SK-N-SH (cell line): ENCODE measurements at regions not wholly inside any gene's neighbourhood (a gene's known extent, or its start where the extent isn't known, plus 50 kb on each side); places are given as distances from the start of the nearest gene placed in this dataset.

Experiments
- CTCF ChIA-PET: fragments of 300-600, 350-600 bp; formaldehyde crosslinking; extraction: SDS; loops from one replicate; lab custom pipeline; 2021; lab: Yijun Ruan, JAX
- POLR2A ChIA-PET: fragments of 350-600 bp; sonication (Branson Sonifier 250); formaldehyde crosslinking; extraction: SDS; loops from one replicate; lab custom pipeline; 2020; ENCODE audit warnings: antibody characterized with exemption, inconsistent platforms; lab: Yijun Ruan, JAX
- DNase-seq: peaks from one replicate; pipeline ENCODE4 v3.0.0; 2012
- H2AFZ ChIP-seq: fragments of 200-600 bp; sonication (generic); 2 replicates; pipeline ENCODE4 v1.8.1; 2016; ENCODE audit warnings: antibody characterized with exemption, mild to moderate bottlenecking, low read depth
- H3F3A ChIP-seq: fragments of 200-600 bp; sonication (generic); replicated peaks from 2 replicates; pipeline ENCODE3; 2016; ENCODE audit warnings: antibody characterized with exemption, mild to moderate bottlenecking; ENCODE audit not compliant: insufficient read depth
- H3K27ac ChIP-seq, 2 experiments: fragments of 200-500 bp in 1 of 2; fragments of 200-600 bp in 1 of 2; sonication (Bioruptor generic) in 1 of 2; sonication (generic), shearing (Covaris generic) in 1 of 2; 2 replicates each; pipeline versions ENCODE4 v1.5.1 to v1.6.1; 2014 to 2016; ENCODE audit warnings: low read depth in 2 of 2, inconsistent platforms in 1 of 2, low read length in 1 of 2, mild to moderate bottlenecking in 1 of 2, mixed read lengths in 1 of 2
- H3K27me3 ChIP-seq: fragments of 200-600 bp; sonication (generic), shearing (Covaris generic); 2 replicates; pipeline ENCODE4 v1.6.1; 2016; ENCODE audit warnings: mixed run types; ENCODE audit not compliant: insufficient read depth
- H3K36me3 ChIP-seq, 2 experiments: fragments of 200-500 bp in 1 of 2; fragments of 200-600 bp in 1 of 2; sonication (Bioruptor generic) in 1 of 2; sonication (generic) in 1 of 2; replicated peaks in 1 of 2; 2 replicates each; pipeline versions ENCODE3 to v1.5.1; 2014 to 2016; ENCODE audit warnings: low read length in 1 of 2, mild to moderate bottlenecking in 1 of 2; ENCODE audit not compliant: insufficient read depth in 2 of 2, control insufficient read depth in 1 of 2
- H3K4me1 ChIP-seq, 2 experiments: fragments of 200-500 bp in 1 of 2; fragments of 200-600 bp in 1 of 2; sonication (Bioruptor generic) in 1 of 2; sonication (generic), shearing (Covaris generic) in 1 of 2; 2 replicates each; pipeline versions ENCODE4 v1.5.1 to v1.6.1; 2014 to 2016; ENCODE audit warnings: low read depth in 1 of 2, low read length in 1 of 2, mixed run types in 1 of 2; ENCODE audit not compliant: insufficient read depth in 2 of 2, control insufficient read depth in 1 of 2
- H3K4me2 ChIP-seq: fragments of 200-600 bp; sonication (generic), shearing (Covaris generic); 2 replicates; pipeline ENCODE4 v1.6.1; 2017; ENCODE audit warnings: mixed run types
- H3K4me3 ChIP-seq, 2 experiments: fragments of 200-500 bp in 1 of 2; fragments of 200-600 bp in 1 of 2; sonication (Bioruptor generic) in 1 of 2; sonication (generic), shearing (Covaris generic) in 1 of 2; 2 replicates each; pipeline versions ENCODE4 v1.5.1 to v1.8.1; 2014 to 2016; ENCODE audit warnings: low read depth in 2 of 2, inconsistent platforms in 1 of 2, low read length in 1 of 2, mild to moderate bottlenecking in 1 of 2, mixed read lengths in 1 of 2, moderate library complexity in 1 of 2
- H3K79me2 ChIP-seq: fragments of 200-600 bp; sonication (generic); 2 replicates; pipeline ENCODE4 v1.8.1; 2017; ENCODE audit warnings: mild to moderate bottlenecking; ENCODE audit not compliant: insufficient read depth
- H3K9ac ChIP-seq: fragments of 200-600 bp; sonication (generic); 2 replicates; pipeline ENCODE4 v1.6.1; 2017; ENCODE audit warnings: mixed run types
- H3K9me2 ChIP-seq: fragments of 200-600 bp; sonication (generic); 2 replicates; pipeline ENCODE4 v1.6.1; 2017; ENCODE audit warnings: mixed run types
- H3K9me3 ChIP-seq: fragments of 200-600 bp; sonication (generic); 2 replicates; pipeline ENCODE4 v1.6.1; 2017; ENCODE audit warnings: mixed run types, mild to moderate bottlenecking, moderate library complexity
- H4K20me1 ChIP-seq: fragments of 200-600 bp; sonication (generic); 2 replicates; pipeline ENCODE4 v1.6.1; 2017; ENCODE audit warnings: mild to moderate bottlenecking, mixed run types; ENCODE audit not compliant: insufficient read depth
- ELF1 ChIP-seq: IDR thresholded peaks from 2 replicates; pipeline ENCODE4 v1.4.0; 2012
- EP300 ChIP-seq, 2 experiments: IDR thresholded peaks; 2 replicates each; pipeline versions ENCODE4 v1.4.0 to v1.6.1; 2012; ENCODE audit warnings: borderline replicate concordance in 1 of 2, low read depth in 1 of 2, low read length in 1 of 2
- FOSL2 ChIP-seq: IDR thresholded peaks from 2 replicates; pipeline ENCODE4 v1.4.0; 2012; ENCODE audit warnings: low read depth, mild to moderate bottlenecking, moderate library complexity, borderline replicate concordance
- FOXJ3 ChIP-seq: sonication (generic); formaldehyde crosslinking; IDR thresholded peaks from 2 replicates; pipeline ENCODE4 v1.5.1; 2020; ENCODE audit warnings: mild to moderate bottlenecking, missing genetic modification reagents
- MXI1 ChIP-seq: IDR thresholded peaks from 2 replicates; pipeline ENCODE4 v1.6.1; 2012; ENCODE audit warnings: mild to moderate bottlenecking, low read depth, low read length, improper control_type of control experiment
- NFIC ChIP-seq: IDR thresholded peaks from 2 replicates; pipeline ENCODE4 v1.4.0; 2012; ENCODE audit warnings: borderline replicate concordance
- RAD21 ChIP-seq: IDR thresholded peaks from 2 replicates; pipeline ENCODE4 v1.6.1; 2012; ENCODE audit warnings: mild to moderate bottlenecking, low read length
- RCOR1 ChIP-seq: fragments of 150-350 bp; IDR thresholded peaks from 2 replicates; pipeline ENCODE4 v1.6.1; 2017; ENCODE audit warnings: antibody characterized with exemption, low read length
- TAF1 ChIP-seq: IDR thresholded peaks from 2 replicates; pipeline ENCODE4 v1.6.1; 2012; ENCODE audit warnings: low read depth, mild to moderate bottlenecking, low read length, moderate library complexity, borderline replicate concordance
- TEAD4 ChIP-seq: IDR thresholded peaks from 2 replicates; pipeline ENCODE4 v1.4.0; 2012; ENCODE audit warnings: mild to moderate bottlenecking, borderline replicate concordance; ENCODE audit not compliant: insufficient read depth
- YY1 ChIP-seq: IDR thresholded peaks from 2 replicates; pipeline ENCODE4 v1.4.0; 2012; ENCODE audit warnings: low read depth, mild to moderate bottlenecking
- WGBS: methylation state at CpG from one replicate; pipeline ENCODE4 v1.1.6; 2017; ENCODE audit warnings: low lambda C conversion rate; 5-methylcytosine and 5-hydroxymethylcytosine counted together
- TF ChIP-seq, protein P1 (sequence below): IDR thresholded peaks from 2 replicates; pipeline ENCODE4 v1.4.0; 2012; ENCODE audit warnings: low read depth
- TF ChIP-seq, protein P2 (sequence below): IDR thresholded peaks from 2 replicates; pipeline ENCODE4 v1.6.1; 2012; ENCODE audit warnings: mild to moderate bottlenecking, low read depth, low read length, moderate library complexity
- TF ChIP-seq, protein P3 (sequence below): IDR thresholded peaks from 2 replicates; pipeline ENCODE4; 2012
- TF ChIP-seq, protein P4 (sequence below): fragments of 200-600 bp; sonication (generic); IDR thresholded peaks from 2 replicates; pipeline ENCODE4 v1.6.1; 2017; ENCODE audit warnings: antibody characterized with exemption, mild to moderate bottlenecking, moderate library complexity

DNA sequence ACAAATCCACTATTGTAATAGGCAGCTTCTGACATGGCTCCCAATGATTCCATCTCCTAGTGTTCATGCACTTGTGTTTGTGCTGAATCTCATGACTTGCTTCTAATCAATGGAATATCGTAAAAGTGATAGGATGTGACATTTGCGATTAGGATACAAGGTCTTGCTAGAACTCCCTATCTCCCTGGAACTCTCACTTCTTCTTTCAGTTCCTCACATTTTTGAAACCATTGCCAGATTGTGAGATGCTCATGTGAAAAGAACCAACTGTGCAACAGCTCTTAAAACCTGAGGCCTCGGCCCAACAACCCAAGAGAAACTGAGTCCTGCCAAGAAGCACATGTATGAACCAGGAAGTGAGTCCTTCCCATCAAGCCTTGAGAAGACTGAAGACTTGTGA lies 226.9 kb upstream of the DTNA start (continued):
- TF ChIP-seq FOXJ3 (CRISPR knock-in tag) (no peak), FOSL2 (no peak)
- TF ChIP-seq, protein P1, sequence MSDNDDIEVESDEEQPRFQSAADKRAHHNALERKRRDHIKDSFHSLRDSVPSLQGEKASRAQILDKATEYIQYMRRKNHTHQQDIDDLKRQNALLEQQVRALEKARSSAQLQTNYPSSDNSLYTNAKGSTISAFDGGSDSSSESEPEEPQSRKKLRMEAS: no peak

DNA sequence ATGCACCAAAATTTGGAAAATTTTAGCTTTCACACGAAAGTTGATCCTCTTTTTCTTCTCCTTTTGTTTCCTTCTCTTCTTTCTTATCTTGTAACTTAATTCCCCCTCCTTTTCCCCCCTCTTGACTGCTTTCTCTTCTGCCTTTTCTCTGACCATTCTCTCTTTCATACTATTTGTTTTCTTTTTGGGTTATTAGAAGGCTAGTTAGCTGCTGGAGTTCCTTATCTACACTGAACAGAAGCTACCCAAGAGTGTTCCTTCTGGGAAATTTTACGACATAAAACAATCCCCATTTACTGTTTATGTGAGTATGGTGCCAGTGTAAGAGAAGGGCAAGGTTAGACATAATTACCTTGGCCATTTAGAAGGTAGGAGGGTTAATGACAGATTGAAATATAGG lies 218.4 kb upstream of the DTNA start:
- CTCF ChIA-PET: interaction anchor here (1.0 to 1.2 kb wide), 3 partner anchors 76 to 169 kb away, joined by 4 to 6 read pairs (median 5); no protein-coding TSS in a partner anchor
- no peaks in the 10 kb centered on the region for H3K9me2 ChIP-seq
- no peaks in the 10 kb centered on the region; a peak in 2 of 4 replicates for H3K4me1 ChIP-seq
- H3K4me3 ChIP-seq: no peak overlapping the region
- H3K36me3 ChIP-seq: no peaks in the 10 kb centered on the region
- no peak overlapping the region for H3K27ac ChIP-seq
- no peak for TF ChIP-seq ELF1
- no peak for TF ChIP-seq TAF1
- TF ChIP-seq RAD21: no peak
- no peak for TF ChIP-seq MXI1
- TF ChIP-seq TEAD4: no peak
- H3K9ac ChIP-seq: no peak overlapping the region
- no peaks in the 10 kb centered on the region for H3K27me3 ChIP-seq
- WGBS: 38% methylated on average over 2 of the region's 2 CpGs
- H4K20me1 ChIP-seq: no peaks in the 10 kb centered on the region
- H2AFZ ChIP-seq: no peak overlapping the region
- no peak for DNase-seq
- peaks cover 8% of the 10 kb centered on the region for H3F3A ChIP-seq
- H3K79me2 ChIP-seq: no peaks in the 10 kb centered on the region
- POLR2A ChIA-PET: no interaction called here
- no peak overlapping the region for H3K4me2 ChIP-seq
- no peaks in the 10 kb centered on the region for H3K9me3 ChIP-seq

DNA sequence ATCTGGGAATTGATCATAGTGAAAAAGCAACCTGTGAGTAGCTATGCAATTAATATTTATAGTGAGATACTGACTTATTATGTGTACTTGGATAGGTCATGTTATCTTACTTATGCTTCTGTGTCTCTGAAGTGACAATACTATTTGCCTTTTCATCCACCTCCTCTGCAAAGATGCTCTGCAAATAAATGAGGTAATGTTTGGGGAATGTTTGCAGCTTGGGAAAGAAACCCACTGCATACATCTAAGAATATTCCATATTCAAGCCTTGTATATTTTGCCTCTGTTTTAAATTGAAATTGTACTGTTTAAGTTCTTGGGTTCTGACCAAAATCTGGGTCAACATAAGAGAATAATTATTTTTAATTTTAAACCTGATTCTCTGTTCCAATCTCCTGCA lies 217.4 kb upstream of the DTNA start:
- Histone ChIP-seq H3K79me2 (no peaks in the 10 kb centered on the region), H3K27me3 (no peaks in the 10 kb centered on the region), H3K4me2 (peak overlapping the region; percentile 78), H3K9ac (no peak overlapping the region), H3K4me3 (peak overlapping the region; percentile 53 to 58; a peak in 3 of 4 replicates), H3K9me2 (no peaks in the 10 kb centered on the region)
- CTCF ChIA-PET: no interaction called here
- TF ChIP-seq EP300 (IDR thresholded peaks at IDR 0.05; ENCODE audit: borderline replicate concordance in 1 of 2, low read depth in 1 of 2, low read length in 1 of 2) (no peak), NFIC (no peak), RCOR1 (no peak), YY1 (no peak), ELF1 (no peak), TAF1 (no peak), RAD21 (no peak)
- TF ChIP-seq, protein P2, sequence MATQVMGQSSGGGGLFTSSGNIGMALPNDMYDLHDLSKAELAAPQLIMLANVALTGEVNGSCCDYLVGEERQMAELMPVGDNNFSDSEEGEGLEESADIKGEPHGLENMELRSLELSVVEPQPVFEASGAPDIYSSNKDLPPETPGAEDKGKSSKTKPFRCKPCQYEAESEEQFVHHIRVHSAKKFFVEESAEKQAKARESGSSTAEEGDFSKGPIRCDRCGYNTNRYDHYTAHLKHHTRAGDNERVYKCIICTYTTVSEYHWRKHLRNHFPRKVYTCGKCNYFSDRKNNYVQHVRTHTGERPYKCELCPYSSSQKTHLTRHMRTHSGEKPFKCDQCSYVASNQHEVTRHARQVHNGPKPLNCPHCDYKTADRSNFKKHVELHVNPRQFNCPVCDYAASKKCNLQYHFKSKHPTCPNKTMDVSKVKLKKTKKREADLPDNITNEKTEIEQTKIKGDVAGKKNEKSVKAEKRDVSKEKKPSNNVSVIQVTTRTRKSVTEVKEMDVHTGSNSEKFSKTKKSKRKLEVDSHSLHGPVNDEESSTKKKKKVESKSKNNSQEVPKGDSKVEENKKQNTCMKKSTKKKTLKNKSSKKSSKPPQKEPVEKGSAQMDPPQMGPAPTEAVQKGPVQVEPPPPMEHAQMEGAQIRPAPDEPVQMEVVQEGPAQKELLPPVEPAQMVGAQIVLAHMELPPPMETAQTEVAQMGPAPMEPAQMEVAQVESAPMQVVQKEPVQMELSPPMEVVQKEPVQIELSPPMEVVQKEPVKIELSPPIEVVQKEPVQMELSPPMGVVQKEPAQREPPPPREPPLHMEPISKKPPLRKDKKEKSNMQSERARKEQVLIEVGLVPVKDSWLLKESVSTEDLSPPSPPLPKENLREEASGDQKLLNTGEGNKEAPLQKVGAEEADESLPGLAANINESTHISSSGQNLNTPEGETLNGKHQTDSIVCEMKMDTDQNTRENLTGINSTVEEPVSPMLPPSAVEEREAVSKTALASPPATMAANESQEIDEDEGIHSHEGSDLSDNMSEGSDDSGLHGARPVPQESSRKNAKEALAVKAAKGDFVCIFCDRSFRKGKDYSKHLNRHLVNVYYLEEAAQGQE: no peak
- TF ChIP-seq, protein P3, sequence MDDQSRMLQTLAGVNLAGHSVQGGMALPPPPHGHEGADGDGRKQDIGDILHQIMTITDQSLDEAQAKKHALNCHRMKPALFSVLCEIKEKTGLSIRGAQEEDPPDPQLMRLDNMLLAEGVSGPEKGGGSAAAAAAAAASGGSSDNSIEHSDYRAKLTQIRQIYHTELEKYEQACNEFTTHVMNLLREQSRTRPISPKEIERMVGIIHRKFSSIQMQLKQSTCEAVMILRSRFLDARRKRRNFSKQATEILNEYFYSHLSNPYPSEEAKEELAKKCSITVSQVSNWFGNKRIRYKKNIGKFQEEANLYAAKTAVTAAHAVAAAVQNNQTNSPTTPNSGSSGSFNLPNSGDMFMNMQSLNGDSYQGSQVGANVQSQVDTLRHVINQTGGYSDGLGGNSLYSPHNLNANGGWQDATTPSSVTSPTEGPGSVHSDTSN: no peak
- TF ChIP-seq, protein P4, sequence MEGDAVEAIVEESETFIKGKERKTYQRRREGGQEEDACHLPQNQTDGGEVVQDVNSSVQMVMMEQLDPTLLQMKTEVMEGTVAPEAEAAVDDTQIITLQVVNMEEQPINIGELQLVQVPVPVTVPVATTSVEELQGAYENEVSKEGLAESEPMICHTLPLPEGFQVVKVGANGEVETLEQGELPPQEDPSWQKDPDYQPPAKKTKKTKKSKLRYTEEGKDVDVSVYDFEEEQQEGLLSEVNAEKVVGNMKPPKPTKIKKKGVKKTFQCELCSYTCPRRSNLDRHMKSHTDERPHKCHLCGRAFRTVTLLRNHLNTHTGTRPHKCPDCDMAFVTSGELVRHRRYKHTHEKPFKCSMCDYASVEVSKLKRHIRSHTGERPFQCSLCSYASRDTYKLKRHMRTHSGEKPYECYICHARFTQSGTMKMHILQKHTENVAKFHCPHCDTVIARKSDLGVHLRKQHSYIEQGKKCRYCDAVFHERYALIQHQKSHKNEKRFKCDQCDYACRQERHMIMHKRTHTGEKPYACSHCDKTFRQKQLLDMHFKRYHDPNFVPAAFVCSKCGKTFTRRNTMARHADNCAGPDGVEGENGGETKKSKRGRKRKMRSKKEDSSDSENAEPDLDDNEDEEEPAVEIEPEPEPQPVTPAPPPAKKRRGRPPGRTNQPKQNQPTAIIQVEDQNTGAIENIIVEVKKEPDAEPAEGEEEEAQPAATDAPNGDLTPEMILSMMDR: no peak
- TF ChIP-seq, all 33 proteins: peak for 0
- peak; percentile 12 for DNase-seq
- Histone ChIP-seq H2AFZ (0 out of 2 replicates have a peak overlapping the region, but pooled peaks have one; percentile 59), H3K9me3 (no peaks in the 10 kb centered on the region), H3K36me3 (no peaks in the 10 kb centered on the region), H3K4me1 (no peaks in the 10 kb centered on the region; a peak in 2 of 4 replicates), H3F3A (peaks cover 8% of the 10 kb centered on the region), H4K20me1 (no peaks in the 10 kb centered on the region), H3K27ac (peak overlapping the region in 1 of 2 experiments; percentile 73; a peak in 2 of 4 replicates)
- POLR2A ChIA-PET: no interaction called here
